ENCODE measurements at regions not wholly inside any gene's neighbourhood (a gene's known extent, or its start where the extent isn't known, plus 50 kb on each side); places are given as distances from the start of the nearest gene placed in this dataset.

GRCh38 chr1:82317671-82318070 is 516.9 kb downstream of the ADGRL2 start:
- DNase-seq (ENCODE audit: low read depth in 3 of 3): no peak

GRCh38 chr1:82299656-82300055 is 498.9 kb downstream of the ADGRL2 start:
- DNase-seq (ENCODE audit: low read depth in 3 of 3): no peak

- DNase-seq (ENCODE audit: low read depth in 3 of 3): no peak
These were observed 498.3 kb downstream of the ADGRL2 start for GRCh38 chr1:82299056-82299455.

DNA sequence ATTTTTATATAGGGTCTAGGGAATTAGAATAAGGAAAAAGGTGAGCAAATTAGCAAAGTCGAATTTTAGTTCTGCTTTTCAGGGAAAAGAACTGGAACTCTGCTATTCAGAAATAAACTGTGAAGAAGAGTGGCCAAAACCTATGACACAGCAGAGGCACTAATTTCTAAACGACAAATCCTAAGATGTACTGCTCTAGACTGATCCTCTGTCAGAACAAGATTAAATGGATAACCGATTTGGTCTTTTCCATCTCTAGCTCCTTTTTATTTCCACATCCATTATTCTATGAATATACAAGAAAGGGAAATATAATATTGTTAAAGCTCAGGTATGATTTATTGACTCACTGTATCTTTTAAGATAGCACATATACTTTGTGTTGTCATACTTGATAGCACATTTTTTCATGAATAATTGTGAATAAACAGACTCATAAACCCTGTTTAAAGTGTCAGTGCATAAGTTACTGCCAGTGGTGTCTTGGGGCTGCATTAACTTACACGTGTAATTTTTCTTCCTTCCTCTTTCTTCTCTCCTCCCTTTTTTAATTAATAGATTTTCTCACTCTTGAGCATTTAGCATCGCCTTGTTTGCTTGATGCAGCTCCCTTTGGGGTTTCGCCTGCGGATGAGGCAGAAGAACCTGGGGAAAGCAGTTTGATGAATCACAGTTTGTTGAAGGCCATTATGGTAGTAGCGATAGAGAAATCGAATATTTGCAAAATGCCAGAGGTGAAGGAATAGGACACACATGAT is 496.6 kb downstream of the ADGRL2 start:
- DNase-seq (ENCODE audit: low read depth in 3 of 3): no peak

DNA sequence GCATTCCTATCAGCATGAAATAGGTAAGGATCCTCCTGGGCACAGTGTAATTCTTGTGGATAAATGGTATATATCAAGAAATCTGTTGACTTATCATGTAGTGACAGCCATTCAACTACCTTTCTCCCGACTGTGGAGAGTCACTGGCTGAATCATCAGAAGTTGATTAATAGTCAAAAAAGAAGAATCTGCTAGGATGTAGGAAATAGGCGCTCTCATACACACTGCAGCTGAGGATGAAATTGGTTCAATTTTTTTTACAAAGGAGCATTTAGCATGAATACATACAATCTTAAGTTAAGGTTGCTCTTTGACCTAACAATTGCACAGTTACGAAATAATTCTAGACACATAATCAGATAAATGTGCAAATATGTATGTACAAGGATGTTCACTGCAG is 486.8 kb downstream of the ADGRL2 start:
- no peak for DNase-seq (ENCODE audit: low read depth in 3 of 3)

- no peak for DNase-seq (ENCODE audit: low read depth in 3 of 3)
These were observed 483.5 kb downstream of the ADGRL2 start for GRCh38 chr1:82284213-82284612.

DNA sequence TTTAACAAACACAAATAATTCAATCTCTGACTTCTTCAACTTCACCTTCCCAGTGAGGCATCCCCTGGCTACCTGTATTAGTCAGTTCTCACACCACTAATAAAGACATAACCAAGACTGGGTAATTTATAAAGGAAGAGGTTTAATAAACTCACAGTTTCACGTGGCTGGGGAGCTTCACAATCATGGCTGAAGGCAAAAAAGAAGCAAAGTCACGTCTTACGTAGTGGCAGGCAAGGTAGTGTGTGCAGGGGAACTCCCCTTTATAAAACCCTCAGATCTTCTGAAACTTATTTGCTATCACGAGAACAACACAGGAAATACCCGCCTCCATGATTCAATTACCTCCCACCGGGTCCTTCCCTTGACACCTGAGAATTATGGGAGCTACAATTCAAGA is 478.5 kb downstream of the ADGRL2 start:
- DNase-seq (ENCODE audit: low read depth in 3 of 3): no peak

DNA sequence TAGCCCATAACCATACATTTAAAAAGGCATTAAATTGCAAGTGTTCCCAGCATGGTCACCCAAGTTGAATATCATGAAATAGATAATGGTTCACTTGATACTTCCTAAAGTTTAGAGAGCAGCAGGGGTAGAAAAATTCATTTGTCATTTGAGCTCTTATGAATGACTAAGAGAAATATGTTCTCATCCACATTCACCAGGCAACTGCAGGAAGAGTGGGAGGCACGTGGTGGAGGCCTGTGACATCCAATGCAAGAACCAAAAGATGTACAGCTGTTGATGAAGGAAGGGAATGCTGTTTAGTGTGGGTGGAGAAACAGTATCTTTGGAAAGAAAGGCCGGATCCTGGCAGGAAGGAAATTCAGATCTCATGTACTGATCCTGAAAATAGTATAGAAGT is 473.1 kb downstream of the ADGRL2 start:
- DNase-seq (ENCODE audit: low read depth in 3 of 3): no peak

- no peak for DNase-seq (ENCODE audit: low read depth in 3 of 3)
These were observed 468.7 kb downstream of the ADGRL2 start for GRCh38 chr1:82269431-82269830.

- DNase-seq (ENCODE audit: low read depth in 3 of 3): no peak
These were observed 468.1 kb downstream of the ADGRL2 start for GRCh38 chr1:82268826-82269225.

DNA sequence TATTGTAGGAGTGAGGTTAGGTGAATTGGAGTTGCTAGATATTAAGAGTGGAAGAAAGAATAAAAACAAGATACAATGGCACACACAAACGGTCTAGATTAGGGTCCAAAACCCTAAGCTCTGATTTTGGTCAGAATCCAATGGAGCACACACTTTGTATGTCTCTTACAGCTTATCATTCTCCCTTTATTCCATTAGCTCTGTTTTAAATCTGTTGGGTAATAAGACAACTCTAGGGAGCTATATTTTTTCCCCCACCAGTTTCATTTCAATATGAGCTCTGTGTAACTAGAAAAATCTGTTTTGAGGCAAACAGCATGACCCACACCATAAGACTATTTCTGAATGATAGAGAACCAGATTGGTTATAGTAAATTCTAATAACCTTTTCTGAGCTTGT is 465.6 kb downstream of the ADGRL2 start:
- no peak for DNase-seq (ENCODE audit: low read depth in 3 of 3)

GRCh38 chr1:82265436-82265835 is 464.7 kb downstream of the ADGRL2 start:
- DNase-seq (ENCODE audit: low read depth in 3 of 3): no peak

- no peak for DNase-seq (ENCODE audit: low read depth in 3 of 3)
These were observed 464.1 kb downstream of the ADGRL2 start for GRCh38 chr1:82264802-82265201.

- no peak for DNase-seq (ENCODE audit: low read depth in 3 of 3)
These were observed 462.7 kb downstream of the ADGRL2 start for GRCh38 chr1:82263396-82263795.

- no peak for DNase-seq (ENCODE audit: low read depth in 3 of 3)
These were observed 459.9 kb downstream of the ADGRL2 start for GRCh38 chr1:82260666-82261065.

GRCh38 chr1:82260051-82260450 is 459.3 kb downstream of the ADGRL2 start:
- DNase-seq (ENCODE audit: low read depth in 3 of 3): no peak

DNA sequence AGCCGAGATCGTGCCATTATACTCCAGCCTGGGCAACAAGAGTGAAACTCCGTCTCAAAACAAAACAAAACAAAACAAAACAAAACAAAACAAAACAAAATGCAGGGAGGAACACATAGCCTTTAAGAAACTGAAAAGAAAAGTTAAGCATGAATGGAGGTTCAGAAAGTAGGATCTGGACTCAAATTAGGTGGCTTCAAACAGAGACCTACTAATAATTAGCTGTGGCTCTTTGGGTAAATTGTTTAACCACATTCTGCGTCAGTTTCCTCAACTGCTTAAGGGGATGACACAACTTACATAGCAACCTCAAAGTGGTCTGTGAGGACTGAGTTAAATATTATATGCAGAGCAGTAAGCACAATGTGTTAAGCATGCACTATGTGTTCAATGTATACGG is 458.2 kb downstream of the ADGRL2 start:
- DNase-seq (ENCODE audit: low read depth in 3 of 3): no peak

- no peak for DNase-seq (ENCODE audit: low read depth in 3 of 3)
These were observed 445.3 kb downstream of the ADGRL2 start for GRCh38 chr1:82246050-82246449.

- DNase-seq (ENCODE audit: low read depth in 3 of 3): no peak
These were observed 444.7 kb downstream of the ADGRL2 start for GRCh38 chr1:82245345-82246014.

- no peak for DNase-seq (ENCODE audit: low read depth in 3 of 3)
These were observed 439.8 kb downstream of the ADGRL2 start for GRCh38 chr1:82240571-82240970.

DNA sequence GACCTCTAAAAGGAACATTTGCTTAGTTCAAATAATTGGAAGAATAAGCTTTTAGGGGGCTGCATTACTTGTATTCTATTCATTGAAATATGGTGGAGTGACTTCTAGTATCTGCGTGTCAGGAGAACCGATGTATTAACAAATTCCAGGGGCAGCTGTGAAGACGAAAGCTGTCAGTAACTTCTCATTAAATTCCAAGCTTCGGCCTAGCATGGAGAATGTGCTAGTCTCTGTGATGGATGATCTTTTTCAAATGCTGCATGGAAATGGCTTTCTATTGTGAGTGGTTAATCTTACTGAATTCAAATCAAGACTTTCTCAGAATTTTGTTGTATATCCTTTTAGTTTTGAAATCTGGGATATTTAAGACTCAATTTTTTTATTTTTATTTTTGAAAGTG is 429.9 kb downstream of the ADGRL2 start:
- DNase-seq (ENCODE audit: low read depth in 3 of 3): no peak

DNA sequence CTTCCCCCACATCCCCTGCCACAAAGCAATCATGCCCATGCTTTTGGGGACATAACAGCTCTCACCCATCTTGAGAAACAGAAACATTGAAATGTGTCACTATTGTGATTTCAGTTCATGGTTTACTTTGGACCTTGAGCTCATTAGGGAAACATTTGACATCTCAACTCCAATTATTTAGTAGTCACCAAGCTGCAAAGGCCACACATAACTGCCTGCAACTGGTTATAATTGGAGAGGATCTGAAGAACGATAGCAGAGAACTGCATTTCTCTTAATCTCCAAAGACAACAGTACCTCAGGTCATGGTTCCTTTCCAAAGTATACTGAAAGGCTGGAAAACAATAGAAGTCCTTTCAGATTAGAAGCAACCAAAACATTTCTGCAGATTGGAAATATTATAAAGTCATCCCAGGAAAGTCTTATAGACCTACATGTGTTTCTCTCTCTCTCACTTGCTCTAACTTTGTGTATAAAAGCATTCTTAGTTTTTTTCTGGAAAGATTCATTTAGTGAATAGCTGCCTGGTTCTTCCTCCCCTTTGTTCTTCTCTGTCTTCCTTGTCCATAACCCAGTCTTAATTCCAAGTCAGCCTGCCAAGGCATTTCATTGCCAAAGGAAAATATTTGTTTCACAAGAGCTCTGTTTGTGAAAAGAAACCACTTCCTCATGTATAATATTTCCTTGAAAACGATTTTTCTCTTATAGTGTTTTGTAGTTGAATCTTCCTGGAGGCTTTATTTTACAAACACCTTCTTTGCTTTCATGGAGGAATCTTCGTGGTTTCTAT is 426.8 kb downstream of the ADGRL2 start:
- DNase-seq (ENCODE audit: low read depth in 3 of 3): no peak

- DNase-seq (ENCODE audit: low read depth in 3 of 3): no peak
These were observed 425.4 kb downstream of the ADGRL2 start for GRCh38 chr1:82226186-82226505.
